A172 (cell line): ENCODE measurements at regions not wholly inside any gene's neighbourhood (a gene's known extent, or its start where the extent isn't known, plus 50 kb on each side); places are given as distances from the start of the nearest gene placed in this dataset.

Source experiments
- DNase-seq: peaks from one replicate; pipeline ENCODE4 v3.0.0-alpha.2; 2015; ENCODE audit warnings: low spot score

DNA sequence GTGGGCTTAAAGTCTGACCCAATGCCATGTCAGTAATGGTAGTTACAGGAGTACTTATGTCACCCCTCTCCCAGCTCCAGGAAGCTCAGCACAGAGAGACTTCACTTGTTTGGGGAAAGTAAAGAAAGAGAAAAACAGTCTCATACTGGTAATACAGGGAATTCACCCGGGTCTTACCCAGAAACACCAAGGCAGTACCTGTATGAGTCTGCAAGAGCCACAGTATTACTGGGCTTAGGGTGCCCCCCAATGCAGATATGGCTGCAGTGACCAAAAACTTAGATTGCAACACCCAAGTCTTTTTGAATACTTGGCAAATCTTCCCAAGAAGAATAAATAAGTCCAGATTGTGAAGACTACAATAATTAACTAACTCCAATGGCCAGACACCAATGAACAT is 622.1 kb downstream of the IGSF11 start:
- DNase-seq = no peak

DNA sequence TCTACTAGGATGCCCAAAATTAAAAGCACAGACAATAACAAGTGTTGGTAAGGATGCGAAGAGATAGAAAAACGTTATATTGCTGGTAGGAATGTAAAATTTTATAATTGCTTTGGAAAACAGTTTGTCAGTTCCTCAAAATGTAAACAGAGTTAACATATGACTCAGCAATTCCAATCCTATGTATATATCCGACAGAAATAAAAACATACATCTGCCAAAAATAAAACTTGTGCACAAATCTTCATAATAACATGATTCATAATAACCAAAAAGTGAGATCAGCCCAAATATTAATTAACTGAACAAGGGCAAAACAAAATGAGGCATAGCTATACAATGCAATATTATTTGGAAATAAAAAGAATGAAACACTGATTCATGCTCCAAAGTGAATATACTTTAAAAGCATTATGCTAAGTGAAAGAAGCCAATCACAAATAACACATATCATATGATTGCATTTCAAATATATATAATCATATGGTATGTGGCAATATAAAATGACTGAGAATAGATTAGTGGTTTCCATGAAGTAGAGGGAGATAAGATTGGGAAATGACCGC is 609.3 kb downstream of the IGSF11 start:
- no peak for DNase-seq

DNA sequence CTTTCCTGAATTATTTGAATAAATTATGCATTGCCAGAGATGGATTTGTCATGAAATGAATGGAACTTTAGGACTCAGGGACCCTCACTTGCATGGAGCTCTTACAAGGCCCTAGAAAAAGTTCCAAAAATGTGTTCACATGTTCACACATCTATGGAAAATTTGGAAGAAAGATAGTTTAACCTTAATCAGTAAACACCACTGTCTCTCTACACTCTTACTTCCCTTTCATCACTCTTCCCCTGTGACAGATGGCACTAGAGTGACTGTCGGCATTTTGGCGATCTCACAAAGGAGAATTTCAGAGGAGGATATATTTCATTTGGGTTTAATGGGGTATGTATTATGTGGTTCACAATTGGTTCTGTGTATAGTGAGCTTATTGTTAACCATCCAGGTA is 600.8 kb downstream of the IGSF11 start:
- no peak for DNase-seq

DNA sequence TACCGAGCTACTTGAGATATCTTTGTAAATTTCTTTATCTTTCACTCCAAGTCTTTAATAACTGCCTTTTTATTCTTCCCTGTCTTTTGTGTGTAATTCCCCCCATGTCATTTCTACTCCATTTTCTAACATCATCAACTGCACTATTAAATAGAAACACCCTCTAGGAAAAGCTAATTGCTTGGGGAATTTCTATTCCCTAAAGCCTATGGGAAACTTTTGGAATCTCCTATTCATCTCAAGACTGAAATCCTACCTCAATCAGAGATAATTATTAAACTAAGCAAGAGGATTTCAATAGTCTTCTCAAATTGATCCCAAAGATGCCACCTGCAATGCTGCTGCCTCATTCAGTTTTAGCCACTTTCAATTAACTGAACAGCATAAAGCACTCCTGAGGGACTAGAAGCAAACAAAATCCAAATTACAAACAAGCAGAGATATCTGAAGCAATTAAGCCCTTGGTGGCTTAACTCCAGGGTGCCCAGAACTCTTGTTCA is 598.7 kb downstream of the IGSF11 start:
- DNase-seq = no peak

DNA sequence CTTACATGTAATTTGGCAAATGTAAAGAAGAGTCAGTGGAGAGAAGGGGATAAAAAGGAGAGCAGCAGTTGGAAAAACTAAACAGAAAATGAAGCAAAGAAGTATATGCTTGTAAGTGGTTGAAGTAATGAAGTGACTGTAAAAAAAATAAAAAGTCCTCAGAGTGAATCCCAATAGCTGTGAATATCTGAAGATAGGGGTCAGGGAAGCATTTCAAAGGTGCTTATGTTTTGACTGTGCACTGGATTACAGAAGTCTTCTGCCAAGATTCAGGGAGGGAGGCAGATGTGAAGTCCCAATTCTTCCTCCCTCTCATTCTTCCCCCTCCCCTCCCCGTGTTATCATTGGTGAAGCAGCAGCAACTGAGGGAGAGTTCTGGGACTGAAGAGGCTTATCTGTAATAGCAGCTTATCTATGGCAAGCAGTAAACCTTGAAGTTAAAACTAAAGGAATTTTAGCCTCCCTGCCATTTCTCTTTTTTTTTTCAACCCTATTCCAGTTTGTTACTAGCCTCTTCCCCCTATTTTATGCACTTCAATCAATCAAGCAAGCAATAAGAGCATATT is 597.9 kb downstream of the IGSF11 start:
- no peak for DNase-seq

DNA sequence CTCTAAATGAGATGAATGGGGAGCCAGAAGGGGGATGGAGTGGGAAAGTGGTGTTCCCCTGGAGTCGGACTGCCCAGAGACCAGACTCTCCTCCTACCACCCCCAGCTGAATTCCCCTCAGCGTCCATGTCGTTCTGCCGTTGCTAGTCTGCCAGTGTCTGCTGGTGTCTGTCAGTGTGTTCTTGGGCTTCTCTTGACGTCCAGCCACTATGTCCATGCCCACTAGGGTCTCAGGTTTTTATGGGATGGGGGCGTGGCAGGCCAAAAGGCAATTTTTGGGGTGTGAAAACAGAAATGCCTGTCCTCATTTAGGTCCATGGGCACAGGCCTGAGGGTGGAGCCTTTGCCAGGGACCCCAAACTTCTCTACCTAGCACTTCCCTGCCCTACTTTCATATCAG is 589.6 kb downstream of the IGSF11 start:
- DNase-seq = no peak

DNA sequence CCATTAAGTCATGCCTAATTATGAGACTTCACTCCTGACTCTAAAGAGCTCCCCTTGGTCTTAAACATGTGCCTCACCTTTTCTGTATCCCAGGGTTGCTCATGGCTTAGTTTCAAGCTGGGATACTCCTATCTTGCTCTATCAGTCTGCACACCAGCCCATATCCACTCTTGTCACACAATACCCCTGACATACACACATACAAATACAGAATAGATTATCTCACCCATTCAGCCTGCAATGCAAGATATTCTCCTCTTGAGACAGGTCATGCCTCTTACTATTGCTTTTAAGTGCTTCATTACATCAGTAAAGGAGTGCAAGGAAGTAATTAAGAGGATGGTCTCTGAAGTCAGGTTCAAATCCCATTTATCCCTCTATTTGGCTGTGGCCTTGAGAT is 587.3 kb downstream of the IGSF11 start:
- no peak for DNase-seq

DNA sequence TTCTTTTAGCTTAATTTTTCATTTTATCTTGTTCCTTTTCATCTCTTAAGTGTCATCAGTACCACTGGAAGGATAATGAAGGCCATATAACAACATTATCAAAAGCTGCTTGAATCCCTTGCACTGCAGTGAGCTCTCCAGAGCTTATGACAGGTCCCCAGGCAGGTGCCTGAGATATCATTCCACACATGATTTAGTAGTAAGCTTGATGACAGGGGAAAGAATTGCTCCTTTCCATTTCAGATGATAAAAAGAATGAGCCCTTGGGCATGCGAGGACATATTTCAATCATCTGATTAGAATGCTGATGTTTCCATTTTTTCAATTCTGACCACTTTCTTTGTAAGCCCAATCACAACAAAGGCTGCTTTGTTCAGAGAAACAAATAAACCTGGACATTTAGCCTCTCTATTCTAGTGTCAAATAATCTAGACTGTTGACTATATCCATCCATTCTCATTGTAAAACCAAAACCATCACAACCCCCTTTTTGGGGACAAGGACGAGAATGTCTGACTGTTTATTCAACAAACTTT is 567.8 kb downstream of the IGSF11 start:
- DNase-seq = no peak

DNA sequence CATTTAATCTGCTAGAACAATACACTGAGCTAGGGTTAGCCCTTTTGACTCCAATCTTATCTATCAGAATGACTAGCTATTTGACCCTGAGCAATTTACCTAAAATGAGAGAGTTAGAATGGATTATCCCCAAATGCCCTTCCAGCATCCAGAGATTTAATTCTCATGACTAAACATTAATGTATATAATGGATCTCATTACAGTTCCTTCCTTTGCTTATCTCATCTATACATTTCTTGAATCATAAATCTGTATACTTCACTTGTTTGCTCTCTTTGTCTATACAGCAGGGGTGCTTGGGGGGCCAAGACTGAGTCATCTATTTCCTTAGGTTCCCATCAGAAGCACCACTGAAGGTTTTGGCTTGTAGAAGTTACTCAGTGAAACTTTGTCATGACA is 565.8 kb downstream of the IGSF11 start:
- no peak for DNase-seq

DNA sequence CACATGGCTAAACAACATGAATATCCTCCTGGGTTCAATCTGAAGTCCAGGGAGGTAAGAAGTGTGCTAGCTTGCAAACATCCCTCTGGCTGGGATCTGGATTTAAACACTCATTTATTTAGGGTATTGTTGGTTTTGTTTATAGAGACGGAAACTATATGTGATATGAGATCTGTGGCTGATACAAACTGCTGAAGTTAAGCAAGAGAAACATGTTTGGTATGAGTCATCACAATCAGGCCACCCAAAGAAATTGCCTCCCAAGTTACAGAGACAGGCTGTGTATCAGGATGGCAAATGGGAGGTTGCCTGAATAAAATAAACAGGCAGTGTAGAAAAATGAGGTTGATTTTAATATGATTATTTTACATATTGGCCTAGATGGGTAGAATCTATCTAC is 562.1 kb downstream of the IGSF11 start:
- DNase-seq = peak; percentile 35

DNA sequence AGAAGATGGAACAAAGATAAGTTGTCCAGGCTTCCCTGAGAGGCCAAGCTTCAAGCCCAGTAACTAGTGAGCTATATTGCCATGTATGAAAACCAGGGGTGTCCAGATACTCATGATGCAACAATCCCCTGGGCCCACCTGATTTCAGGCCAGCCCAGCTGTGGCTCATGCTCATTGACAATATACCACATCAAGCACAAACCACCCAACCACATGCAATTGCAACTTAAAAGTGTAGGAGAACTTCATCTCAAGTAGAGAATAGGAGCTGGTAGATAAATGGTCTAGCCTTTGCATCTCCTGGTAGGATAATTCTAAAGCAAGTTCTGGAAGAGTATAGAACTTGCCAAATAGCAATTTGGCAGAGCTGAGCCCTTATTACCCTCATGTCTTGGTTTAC is 561.3 kb downstream of the IGSF11 start:
- no peak for DNase-seq

DNA sequence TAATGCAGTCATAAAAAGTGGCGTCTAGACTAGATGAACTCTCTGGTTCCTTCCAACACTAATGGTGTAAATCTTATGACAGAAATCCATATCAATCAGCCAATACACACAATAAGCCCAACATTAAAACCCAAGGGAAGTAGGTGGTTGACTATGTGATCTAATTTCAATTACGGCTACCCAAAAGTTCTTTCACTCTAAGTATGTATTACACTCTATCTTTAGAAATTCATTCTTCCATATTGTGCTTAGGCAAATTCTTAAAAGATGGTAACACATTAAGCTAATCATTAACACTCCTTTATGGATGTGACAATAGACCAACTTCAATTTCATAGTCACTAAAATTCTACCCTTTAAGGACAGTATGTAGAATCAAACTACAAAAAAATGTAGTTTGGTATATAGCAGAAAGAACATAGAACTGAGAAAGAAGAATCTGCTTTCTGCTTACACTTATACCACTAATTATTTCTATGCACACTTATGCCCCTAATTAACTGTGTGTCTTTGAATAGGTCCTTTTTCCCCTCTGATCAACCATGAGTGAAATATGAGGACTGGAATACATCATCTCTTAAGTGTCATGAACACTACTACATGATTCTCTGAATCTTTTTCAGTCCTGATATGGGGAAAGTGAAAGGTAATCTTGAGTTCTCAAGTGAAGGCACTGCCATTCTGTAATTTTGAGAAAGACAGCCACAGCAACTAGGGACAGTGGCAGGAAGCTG is 557.6 kb downstream of the IGSF11 start:
- no peak for DNase-seq

DNA sequence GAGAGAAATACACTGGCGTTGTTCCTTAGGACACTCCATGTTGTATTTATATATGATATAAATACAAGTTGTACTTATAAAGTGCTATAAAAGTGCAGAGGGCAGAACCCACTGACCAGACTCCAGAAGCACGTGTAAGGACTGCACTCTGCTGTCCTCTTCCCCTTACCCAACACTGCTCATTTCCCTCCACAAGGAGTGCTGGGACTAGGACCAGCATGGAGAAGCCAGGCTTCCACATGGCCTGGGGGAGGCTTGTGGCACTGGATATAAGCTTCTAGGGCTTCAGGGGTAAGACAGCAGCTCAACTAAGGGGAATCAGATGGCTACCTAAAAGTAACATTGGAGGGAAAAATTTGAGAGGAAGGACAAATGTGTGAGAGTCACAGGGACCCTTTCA is 556.9 kb downstream of the IGSF11 start:
- DNase-seq = no peak

DNA sequence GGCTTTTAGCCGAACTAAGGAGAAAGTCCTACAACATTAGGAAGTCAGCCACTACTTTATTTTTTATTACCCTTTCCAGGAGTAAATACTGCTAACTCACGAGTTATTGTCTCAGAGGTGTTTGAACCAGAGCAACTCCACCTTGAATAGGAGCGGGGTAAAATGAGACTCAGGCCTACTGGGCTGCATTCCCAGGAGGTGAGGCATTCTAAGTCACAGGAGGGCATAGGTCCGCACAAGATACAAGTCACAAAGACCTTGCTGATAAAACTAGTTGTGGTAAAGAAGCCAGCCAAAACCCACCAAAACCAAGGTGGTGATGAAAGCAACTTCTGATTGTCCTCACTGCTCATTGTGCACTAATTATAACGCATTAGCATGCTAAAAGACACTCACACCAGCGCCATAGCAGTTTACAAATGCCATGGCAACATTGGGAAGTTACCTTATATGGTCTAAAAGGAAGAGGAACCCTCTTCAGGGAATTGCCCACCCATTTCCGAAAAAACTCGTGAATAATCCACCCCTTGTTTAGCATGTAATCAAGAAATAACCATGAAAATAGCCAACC is 555.9 kb downstream of the IGSF11 start:
- DNase-seq = peak; percentile 14

DNA sequence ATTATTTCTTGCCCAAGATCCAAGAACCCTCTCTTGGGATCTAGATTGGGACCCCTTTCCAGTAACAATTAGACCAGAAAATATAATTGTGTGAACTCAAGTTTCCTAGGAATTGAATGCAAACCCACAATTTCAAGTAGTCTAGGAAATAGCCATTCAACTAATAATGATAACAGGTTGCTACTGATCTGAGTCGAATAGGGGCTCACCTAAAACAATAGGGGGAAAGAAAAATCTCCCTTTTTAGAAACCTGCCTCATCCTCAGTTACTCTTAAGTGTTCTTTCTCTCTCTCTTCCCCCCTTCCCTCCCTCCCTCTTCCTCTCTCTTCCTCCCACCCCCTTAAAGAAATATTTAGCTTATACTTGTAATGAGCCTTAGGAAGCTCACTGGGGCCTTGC is 555.3 kb downstream of the IGSF11 start:
- DNase-seq = no peak

DNA sequence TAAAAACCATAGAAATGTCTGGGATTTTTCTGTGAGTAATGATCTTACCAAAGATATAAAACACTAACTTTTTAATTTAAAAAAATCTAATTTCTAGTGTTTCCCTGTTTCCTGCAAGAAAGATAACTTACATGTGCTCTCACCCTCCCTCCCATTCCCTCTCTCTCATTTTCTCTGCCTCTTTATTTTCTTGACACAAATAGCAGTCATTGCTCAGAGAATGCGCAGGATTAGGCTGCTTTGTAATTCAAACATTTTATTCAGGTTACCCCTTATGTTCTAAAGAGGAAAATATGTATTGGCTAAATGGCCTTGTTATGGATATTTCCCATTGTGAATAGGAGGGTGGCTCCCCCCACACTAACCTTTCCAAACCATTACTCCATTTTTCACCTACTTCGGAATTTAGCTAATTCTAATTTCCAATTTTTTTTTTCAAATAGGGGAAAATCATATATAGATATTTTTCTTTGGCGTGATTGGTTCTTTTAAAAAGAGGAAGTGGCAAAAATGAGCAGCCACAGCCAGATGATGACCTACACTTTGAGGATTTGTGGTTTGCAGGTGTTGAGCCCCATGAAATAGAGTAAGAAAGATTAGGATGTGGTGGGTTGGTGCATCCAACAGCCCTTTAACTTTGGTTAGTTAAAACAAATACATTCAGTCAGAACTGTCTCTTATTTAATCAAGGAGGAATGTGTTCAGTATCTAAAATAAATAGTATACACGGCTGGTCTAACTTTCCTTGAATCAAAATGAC is 554.4 kb downstream of the IGSF11 start:
- no peak for DNase-seq

DNA sequence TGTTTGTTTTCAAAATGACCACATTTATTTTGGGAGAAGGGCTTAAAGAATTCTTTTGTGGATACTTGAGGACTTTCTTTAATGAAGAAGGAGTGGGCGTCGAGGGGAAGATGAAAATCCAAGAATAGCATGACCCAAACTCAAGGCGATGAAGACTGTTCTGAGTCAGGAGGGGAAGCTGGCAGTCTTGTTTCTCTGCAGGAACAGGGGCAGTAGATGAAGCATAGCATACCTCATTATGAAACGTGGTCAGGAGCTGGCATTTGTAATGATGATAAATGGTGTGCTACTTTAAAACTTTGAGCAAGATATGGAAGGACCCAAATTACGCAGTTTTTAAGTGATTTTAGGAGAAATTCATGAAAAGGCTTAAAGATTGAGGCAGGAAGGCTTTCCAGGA is 549.0 kb downstream of the IGSF11 start:
- DNase-seq = no peak

DNA sequence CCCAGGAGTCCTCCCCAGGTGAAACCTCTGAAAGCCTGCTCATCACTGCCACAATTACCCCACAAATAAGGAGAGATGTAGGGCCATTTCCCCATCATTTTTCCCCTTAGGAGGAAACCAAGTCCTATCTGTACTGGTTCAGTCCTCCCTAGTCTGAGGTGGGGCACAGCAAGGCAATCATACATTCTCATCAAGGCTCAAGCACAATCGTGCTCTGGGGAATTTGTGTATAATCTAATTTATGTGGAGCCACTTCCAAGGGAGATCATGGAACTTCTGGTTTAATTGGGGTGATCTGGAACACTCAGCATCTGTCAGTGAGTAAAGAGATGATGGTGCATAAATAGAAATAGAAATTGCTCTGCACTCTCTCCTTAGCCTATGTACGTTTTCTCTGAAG is 546.9 kb downstream of the IGSF11 start:
- DNase-seq = no peak

DNA sequence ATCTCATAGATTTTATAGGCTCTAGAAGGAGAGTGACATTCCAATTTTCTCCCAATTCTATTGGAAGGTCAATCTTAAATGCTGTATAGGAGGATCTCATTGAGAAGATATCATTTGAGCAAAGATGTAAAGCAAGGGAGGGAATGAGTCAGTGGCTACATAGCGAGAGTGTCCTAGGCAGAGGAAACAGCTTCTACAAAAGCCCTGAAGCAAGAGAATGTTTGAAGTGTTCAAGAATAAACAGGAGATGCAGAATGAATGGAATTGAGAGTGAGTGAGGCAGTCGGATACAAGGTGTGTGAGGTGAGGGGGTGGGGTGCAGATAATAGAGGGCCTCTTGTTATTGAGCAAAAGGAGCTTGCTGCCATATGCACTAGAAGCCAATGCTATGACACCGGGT is 545.9 kb downstream of the IGSF11 start:
- no peak for DNase-seq

DNA sequence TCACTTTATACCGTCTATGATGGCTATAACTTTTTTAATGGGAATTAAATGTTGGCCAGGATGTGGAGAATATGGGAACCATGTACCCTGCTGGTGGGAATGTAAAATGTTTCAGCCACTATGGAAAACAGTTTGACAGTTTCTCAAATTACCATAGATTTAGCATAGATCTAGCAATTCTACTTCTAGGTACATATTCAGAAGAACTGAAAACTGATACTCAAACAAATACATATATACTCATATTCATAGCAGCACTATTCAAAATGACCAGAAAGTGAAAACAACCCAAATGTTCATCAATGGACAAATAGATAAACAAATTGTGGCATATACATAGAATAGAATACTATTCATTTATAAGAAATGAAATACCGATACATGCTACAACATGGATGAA is 539.4 kb downstream of the IGSF11 start:
- no peak for DNase-seq

DNA sequence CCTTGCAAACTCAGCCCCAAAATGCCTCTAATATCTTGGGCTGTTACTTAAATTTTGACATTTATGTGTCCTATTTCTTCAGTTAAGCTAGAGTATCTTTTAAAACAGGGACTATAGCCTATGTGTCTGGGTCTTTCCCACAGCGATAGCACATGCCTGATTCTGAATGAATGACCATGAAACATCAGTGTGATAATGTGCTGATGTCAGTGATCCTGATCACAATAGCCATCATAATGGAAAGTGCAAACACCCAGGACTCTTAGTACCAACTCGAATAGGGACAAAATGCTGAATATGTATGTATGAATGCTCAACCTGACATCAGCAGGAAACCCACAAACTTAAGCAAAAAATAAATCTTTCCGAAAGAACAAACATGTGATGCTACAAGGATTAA is 537.4 kb downstream of the IGSF11 start:
- no peak for DNase-seq

DNA sequence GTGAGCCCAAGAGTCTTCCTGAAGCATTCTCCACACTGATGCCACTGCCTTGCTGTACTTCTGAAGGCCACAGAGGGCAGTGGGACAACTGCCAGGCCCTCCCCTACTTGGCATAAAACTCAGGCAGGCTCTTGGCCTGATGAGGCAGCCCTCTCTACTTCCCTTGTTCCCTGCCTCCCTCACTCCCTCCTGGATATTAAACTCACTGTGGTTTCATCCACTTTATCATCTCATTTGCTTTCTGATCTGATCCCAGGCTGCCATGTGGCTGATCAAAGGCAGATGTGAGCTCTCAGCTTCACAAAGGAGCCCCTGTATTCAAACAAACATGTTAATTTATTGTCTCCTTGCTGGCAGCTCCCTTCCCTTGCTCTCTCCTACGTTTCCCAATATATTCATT is 533.5 kb downstream of the IGSF11 start:
- peak; percentile 62 for DNase-seq
